ENCODE measurements at regions not wholly inside any gene's neighbourhood (a gene's known extent, or its start where the extent isn't known, plus 50 kb on each side); places are given as distances from the start of the nearest gene placed in this dataset.

DNA sequence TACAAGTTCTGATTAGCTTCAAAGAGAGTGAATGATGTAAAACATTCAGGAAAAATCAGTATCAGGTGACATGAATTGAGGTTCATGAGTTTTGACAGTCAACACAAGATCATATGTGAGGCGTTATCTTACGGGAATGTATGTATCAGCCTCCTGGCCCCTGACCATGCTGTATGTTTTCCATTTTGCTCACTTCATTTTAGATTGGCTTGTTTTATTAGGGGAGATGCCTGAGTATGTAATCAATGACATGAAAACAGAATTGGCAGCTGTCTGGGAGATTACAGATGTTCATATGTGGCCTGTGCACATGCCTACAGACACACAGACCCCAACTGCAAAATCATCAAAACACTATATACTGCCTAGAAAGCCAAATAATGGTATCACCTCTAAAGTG, 168.5 kb upstream of the RND3 start:
- TF ChIP-seq, protein P1, sequence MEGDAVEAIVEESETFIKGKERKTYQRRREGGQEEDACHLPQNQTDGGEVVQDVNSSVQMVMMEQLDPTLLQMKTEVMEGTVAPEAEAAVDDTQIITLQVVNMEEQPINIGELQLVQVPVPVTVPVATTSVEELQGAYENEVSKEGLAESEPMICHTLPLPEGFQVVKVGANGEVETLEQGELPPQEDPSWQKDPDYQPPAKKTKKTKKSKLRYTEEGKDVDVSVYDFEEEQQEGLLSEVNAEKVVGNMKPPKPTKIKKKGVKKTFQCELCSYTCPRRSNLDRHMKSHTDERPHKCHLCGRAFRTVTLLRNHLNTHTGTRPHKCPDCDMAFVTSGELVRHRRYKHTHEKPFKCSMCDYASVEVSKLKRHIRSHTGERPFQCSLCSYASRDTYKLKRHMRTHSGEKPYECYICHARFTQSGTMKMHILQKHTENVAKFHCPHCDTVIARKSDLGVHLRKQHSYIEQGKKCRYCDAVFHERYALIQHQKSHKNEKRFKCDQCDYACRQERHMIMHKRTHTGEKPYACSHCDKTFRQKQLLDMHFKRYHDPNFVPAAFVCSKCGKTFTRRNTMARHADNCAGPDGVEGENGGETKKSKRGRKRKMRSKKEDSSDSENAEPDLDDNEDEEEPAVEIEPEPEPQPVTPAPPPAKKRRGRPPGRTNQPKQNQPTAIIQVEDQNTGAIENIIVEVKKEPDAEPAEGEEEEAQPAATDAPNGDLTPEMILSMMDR (IDR thresholded peaks at IDR 0.05), result no peak
- no peak for TF ChIP-seq POLR2A (IDR thresholded peaks at IDR 0.05)
